ENCODE measurements at regions not wholly inside any gene's neighbourhood (a gene's known extent, or its start where the extent isn't known, plus 50 kb on each side); places are given as distances from the start of the nearest gene placed in this dataset.
"Not testable (repeated sequence)": the region's sequence is repeated elsewhere in the genome, so short reads cannot be mapped to it uniquely, and the experiment has no call there.

DNA sequence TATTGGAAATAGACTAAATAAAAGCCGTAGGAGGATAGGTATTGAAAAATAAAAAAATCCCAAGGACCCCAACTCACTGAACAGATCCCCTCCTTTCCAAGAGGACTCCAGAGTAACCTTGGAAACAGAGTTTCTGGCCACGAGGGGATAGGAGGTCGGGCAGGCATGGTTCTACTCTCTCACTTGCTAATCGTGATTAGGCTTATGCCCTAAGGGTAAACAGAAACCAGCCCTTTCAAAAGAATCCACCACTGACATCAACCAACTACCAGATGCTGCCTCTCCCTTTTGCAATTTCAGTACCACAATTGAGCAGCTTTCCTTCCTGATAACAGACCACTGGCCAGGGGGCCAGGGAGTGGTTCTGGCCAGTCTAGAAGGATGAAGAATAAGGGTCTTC lies 477.8 kb downstream of the EIPR1 start:
- DNase-seq (ENCODE audit: low spot score), result no peak
- Mint-ChIP-seq H3K36me3 (ENCODE audit: low read depth, unreplicated experiment) (no peaks in the 10 kb centered on the region), H3K4me3 (ENCODE audit: unreplicated experiment) (no peak overlapping the region), H3K27ac (ENCODE audit: unreplicated experiment) (no peak overlapping the region), H3K9me3 (ENCODE audit: unreplicated experiment) (no peaks in the 10 kb centered on the region), H3K4me1 (ENCODE audit: unreplicated experiment) (peaks cover 4% of the 10 kb centered on the region), H3K27me3 (ENCODE audit: unreplicated experiment) (no peaks in the 10 kb centered on the region)
- TF ChIP-seq, protein P1, sequence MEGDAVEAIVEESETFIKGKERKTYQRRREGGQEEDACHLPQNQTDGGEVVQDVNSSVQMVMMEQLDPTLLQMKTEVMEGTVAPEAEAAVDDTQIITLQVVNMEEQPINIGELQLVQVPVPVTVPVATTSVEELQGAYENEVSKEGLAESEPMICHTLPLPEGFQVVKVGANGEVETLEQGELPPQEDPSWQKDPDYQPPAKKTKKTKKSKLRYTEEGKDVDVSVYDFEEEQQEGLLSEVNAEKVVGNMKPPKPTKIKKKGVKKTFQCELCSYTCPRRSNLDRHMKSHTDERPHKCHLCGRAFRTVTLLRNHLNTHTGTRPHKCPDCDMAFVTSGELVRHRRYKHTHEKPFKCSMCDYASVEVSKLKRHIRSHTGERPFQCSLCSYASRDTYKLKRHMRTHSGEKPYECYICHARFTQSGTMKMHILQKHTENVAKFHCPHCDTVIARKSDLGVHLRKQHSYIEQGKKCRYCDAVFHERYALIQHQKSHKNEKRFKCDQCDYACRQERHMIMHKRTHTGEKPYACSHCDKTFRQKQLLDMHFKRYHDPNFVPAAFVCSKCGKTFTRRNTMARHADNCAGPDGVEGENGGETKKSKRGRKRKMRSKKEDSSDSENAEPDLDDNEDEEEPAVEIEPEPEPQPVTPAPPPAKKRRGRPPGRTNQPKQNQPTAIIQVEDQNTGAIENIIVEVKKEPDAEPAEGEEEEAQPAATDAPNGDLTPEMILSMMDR (IDR thresholded peaks at IDR 0.05; ENCODE audit: unreplicated experiment), result no peak

DNA sequence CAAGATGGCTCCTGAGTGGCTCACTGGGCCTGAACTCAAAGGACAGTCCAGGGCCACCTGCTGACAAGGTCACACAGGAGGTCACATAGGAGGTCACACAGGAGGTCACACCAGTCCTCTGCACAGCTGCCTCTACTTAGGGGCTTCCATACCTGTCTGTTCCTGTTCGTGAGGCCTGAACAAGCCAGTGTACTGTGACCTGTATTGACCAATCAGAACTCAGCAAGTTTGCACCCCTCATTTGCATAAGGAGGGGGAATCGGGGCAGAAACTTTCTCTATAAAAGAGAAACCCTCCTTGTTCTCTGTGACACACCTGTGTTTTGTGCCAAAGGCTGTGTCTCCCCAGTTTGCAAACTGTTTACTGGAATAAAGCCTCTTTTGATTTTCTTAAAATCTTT lies 478.9 kb downstream of the EIPR1 start:
- no peak overlapping the region for H3K4me3 Mint-ChIP-seq (ENCODE audit: unreplicated experiment)
- no peaks in the 10 kb centered on the region for H3K27me3 Mint-ChIP-seq (ENCODE audit: unreplicated experiment)
- no peaks in the 10 kb centered on the region for H3K9me3 Mint-ChIP-seq (ENCODE audit: unreplicated experiment)
- H3K27ac Mint-ChIP-seq (ENCODE audit: unreplicated experiment), result no peak overlapping the region
- no peak for DNase-seq (ENCODE audit: low spot score)
- H3K4me1 Mint-ChIP-seq (ENCODE audit: unreplicated experiment), result peaks cover 4% of the 10 kb centered on the region
- H3K36me3 Mint-ChIP-seq (ENCODE audit: low read depth, unreplicated experiment), result no peaks in the 10 kb centered on the region
- TF ChIP-seq, protein P1 (IDR thresholded peaks at IDR 0.05; ENCODE audit: unreplicated experiment), result no peak

DNA sequence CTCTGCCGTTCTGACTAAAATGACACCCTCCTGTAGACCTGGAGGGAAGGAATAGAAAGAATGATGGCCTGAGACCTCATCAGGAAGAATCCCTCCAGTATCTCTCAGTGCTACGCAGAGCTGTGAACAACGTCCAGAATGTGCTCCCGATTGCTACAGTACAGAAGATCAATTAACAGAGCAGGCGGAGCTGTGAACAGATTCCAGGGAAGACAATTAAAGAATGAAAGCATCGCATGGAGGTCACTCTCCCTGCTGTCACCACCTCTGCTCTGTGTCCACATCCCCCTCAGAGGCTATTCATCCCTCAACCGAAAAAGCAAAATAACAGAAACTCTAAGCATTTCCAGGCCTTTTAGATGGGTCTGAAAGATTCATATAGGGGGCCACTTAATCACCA lies 481.0 kb downstream of the EIPR1 start:
- Mint-ChIP-seq H3K36me3 (ENCODE audit: low read depth, unreplicated experiment) (no peaks in the 10 kb centered on the region), H3K4me1 (ENCODE audit: unreplicated experiment) (peaks cover 3% of the 10 kb centered on the region), H3K4me3 (ENCODE audit: unreplicated experiment) (no peak overlapping the region), H3K27ac (ENCODE audit: unreplicated experiment) (no peak overlapping the region), H3K9me3 (ENCODE audit: unreplicated experiment) (no peaks in the 10 kb centered on the region), H3K27me3 (ENCODE audit: unreplicated experiment) (no peaks in the 10 kb centered on the region)
- TF ChIP-seq, protein P1 (IDR thresholded peaks at IDR 0.05; ENCODE audit: unreplicated experiment), result no peak
- no peak for DNase-seq (ENCODE audit: low spot score)

DNA sequence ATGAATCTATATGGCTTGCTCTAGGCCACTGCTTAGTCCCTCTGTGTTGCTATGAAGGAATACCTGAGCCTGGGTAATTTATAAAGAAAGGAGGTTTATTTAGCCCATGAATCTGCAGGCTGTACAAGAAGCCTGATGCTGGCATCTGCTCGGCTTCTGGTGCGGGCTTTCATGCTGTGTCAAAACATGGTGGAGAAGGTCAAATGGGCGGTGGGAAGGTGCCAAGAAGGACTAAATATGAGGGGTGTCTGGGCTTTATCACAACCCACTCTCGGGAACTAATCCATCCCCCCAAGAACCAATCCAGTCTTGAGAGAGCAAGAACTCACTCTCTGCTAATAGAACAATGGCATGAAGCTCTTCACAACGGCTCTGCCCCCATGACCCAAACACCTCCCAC lies 481.6 kb downstream of the EIPR1 start:
- Mint-ChIP-seq H3K36me3 (ENCODE audit: low read depth, unreplicated experiment) (no peaks in the 10 kb centered on the region), H3K27me3 (ENCODE audit: unreplicated experiment) (no peaks in the 10 kb centered on the region), H3K9me3 (ENCODE audit: unreplicated experiment) (no peaks in the 10 kb centered on the region), H3K4me3 (ENCODE audit: unreplicated experiment) (no peak overlapping the region), H3K27ac (ENCODE audit: unreplicated experiment) (no peak overlapping the region), H3K4me1 (ENCODE audit: unreplicated experiment) (no peaks in the 10 kb centered on the region)
- TF ChIP-seq, protein P1 (IDR thresholded peaks at IDR 0.05; ENCODE audit: unreplicated experiment), result no peak
- no peak for DNase-seq (ENCODE audit: low spot score)

DNA sequence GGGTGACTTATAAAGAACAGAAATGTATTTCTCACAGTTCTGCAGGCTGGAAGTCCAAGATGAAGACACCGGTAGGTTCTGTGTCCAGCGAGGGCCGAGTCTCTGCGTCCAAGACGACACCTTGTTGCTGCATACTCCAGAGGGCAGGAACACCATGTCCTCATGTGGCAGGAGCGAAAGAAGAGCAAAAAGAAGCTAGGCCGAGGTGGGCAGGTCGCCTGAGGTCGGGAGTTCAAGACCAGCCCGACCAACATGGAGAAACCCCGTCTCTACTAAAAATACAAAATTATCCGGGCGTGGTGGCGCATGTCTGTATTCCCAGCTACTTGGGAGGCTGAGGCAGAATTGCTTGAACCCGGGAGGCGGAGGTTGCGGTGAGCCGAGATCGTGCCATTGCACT lies 483.6 kb downstream of the EIPR1 start:
- not testable (repeated sequence) for H3K27ac Mint-ChIP-seq (ENCODE audit: unreplicated experiment); H3K9me3 Mint-ChIP-seq (ENCODE audit: unreplicated experiment); H3K4me3 Mint-ChIP-seq (ENCODE audit: unreplicated experiment); H3K4me1 Mint-ChIP-seq (ENCODE audit: unreplicated experiment); H3K27me3 Mint-ChIP-seq (ENCODE audit: unreplicated experiment); H3K36me3 Mint-ChIP-seq (ENCODE audit: low read depth, unreplicated experiment); DNase-seq (ENCODE audit: low spot score)

DNA sequence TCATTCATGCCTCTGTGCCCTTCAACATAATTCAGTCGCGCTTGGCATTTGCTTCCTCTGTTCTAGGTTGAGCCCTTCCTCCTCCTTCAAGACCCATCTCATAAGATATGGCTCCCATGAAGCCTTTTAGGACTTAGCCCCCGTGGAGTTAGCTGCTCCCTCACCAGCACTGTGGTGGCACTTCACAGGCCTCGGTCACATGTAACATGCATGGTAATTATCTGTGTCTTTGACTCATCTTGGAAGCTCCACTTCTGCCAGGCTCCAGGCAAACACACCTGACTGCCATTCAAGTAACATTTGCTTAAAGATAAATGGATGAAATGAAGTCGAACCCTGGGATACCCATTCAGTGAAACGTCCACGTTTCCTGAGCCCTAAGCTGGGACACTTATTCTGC lies 484.7 kb downstream of the EIPR1 start:
- Mint-ChIP-seq H3K4me1 (ENCODE audit: unreplicated experiment) (no peaks in the 10 kb centered on the region), H3K36me3 (ENCODE audit: low read depth, unreplicated experiment) (no peaks in the 10 kb centered on the region), H3K27ac (ENCODE audit: unreplicated experiment) (no peak overlapping the region), H3K27me3 (ENCODE audit: unreplicated experiment) (no peaks in the 10 kb centered on the region), H3K4me3 (ENCODE audit: unreplicated experiment) (no peak overlapping the region), H3K9me3 (ENCODE audit: unreplicated experiment) (no peaks in the 10 kb centered on the region)
- TF ChIP-seq, protein P1 (IDR thresholded peaks at IDR 0.05; ENCODE audit: unreplicated experiment), result no peak
- no peak for DNase-seq (ENCODE audit: low spot score)

All from endothelial cell (in vitro differentiated cells).